ENCODE measurements at regions not wholly inside any gene's neighbourhood (a gene's known extent, or its start where the extent isn't known, plus 50 kb on each side); places are given as distances from the start of the nearest gene placed in this dataset.

GRCh38 chr5:72600391-72600981, 93.3 kb upstream of the ZNF366 start:
- no peak for TF ChIP-seq CTCF (IDR thresholded peaks at IDR 0.05)
- TF ChIP-seq POLR2A (IDR thresholded peaks at IDR 0.05), result no peak
